ENCODE measurements at regions not wholly inside any gene's neighbourhood (a gene's known extent, or its start where the extent isn't known, plus 50 kb on each side); places are given as distances from the start of the nearest gene placed in this dataset.

DNA sequence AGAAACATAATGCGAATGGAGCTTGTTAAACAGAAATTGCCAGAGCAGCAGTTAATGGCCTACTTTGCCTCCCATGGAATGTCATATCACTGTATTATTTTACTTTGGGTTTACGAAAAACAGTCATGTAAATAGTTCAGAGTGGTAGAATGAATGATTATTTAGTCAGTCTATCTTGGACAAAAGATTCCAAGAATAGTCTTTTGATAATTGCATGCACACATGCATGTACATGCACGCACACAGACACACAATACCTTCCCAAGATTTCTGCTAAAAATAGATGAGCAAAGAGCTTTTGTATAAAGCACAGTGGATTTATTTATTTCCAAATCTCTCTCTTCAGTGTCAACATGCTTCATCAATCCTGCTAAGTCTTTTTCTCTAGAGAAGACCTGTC is 800.7 kb downstream of the DIPK2A start:
- no peak for DNase-seq (ENCODE audit: low spot score in 2 of 2)

DNA sequence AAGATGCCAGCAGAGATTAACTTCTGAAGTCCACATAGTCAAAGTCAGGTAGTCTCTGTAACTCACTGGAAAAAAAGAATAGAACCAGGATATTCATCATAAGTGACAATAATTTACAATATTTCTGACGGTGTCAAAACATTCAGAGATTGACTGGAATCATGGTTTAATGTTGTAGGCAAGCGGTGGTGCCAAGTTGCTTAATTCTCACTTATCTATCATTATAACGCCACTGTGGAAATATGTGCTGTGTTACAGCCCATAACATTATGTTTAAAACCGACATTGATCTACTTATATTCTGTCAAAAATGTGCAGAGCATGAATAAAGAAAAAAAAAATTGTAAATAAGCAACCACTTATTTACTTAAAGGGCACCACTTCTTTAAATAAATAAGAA is 801.7 kb downstream of the DIPK2A start:
- Histone ChIP-seq H3K27ac (no peak overlapping the region), H3K9me3 (no peaks in the 10 kb centered on the region), H3K4me3 (no peak overlapping the region), H3K4me1 (peaks cover 0 to 5% of the 10 kb centered on the region in 2 donors), H3K36me3 (no peaks in the 10 kb centered on the region), H3K27me3 (no peaks in the 10 kb centered on the region)
- intact Hi-C loops (cut with DNase I), result loop anchor here (5.0 kb wide), 1 partner anchor 876 kb away; no protein-coding TSS in a partner anchor
- DNase-seq (ENCODE audit: low spot score in 2 of 2), result no peak
- TF ChIP-seq, protein P1, sequence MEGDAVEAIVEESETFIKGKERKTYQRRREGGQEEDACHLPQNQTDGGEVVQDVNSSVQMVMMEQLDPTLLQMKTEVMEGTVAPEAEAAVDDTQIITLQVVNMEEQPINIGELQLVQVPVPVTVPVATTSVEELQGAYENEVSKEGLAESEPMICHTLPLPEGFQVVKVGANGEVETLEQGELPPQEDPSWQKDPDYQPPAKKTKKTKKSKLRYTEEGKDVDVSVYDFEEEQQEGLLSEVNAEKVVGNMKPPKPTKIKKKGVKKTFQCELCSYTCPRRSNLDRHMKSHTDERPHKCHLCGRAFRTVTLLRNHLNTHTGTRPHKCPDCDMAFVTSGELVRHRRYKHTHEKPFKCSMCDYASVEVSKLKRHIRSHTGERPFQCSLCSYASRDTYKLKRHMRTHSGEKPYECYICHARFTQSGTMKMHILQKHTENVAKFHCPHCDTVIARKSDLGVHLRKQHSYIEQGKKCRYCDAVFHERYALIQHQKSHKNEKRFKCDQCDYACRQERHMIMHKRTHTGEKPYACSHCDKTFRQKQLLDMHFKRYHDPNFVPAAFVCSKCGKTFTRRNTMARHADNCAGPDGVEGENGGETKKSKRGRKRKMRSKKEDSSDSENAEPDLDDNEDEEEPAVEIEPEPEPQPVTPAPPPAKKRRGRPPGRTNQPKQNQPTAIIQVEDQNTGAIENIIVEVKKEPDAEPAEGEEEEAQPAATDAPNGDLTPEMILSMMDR (IDR thresholded peaks at IDR 0.05), result no peak

More for the DNA sequence above, 800.7 kb downstream of the DIPK2A start:
- TF ChIP-seq, protein P1 (IDR thresholded peaks at IDR 0.05), result no peak
- Histone ChIP-seq H3K27ac (no peak overlapping the region), H3K9me3 (no peaks in the 10 kb centered on the region), H3K4me3 (no peak overlapping the region), H3K36me3 (no peaks in the 10 kb centered on the region), H3K4me1 (peaks cover 0 to 5% of the 10 kb centered on the region in 2 donors), H3K27me3 (no peaks in the 10 kb centered on the region)
- intact Hi-C loops (cut with DNase I), result loop anchor here (5.0 kb wide), 1 partner anchor 875 kb away; no protein-coding TSS in a partner anchor

DNA sequence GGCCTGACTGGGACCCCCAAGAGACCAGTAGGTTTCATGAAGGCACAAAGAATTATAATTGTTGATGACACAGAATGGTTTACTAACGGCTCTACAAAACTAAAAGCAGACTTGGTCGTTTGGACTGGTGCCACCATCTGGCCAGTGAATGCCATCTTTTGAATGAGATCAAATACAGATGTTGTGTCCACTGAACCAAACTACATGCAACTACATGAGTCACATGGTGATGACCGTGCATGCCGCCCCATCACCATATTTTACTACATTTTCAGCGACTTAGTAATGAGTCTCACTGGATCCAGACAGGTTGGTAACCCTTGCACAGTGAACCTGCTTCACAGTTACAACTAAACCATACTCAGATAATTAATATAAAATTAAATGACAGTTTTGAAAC is 803.3 kb downstream of the DIPK2A start:
- H3K27me3 ChIP-seq, result no peaks in the 10 kb centered on the region

GRCh38 chr3:144775551-144775950 is 803.9 kb downstream of the DIPK2A start:
- DNase-seq (ENCODE audit: low spot score in 2 of 2), result no peak
- TF ChIP-seq, protein P1 (IDR thresholded peaks at IDR 0.05), result no peak
- Histone ChIP-seq H3K27ac (no peak overlapping the region), H3K4me3 (no peak overlapping the region), H3K36me3 (no peaks in the 10 kb centered on the region), H3K9me3 (no peaks in the 10 kb centered on the region), H3K4me1 (peaks cover 0 to 5% of the 10 kb centered on the region in 2 donors), H3K27me3 (no peaks in the 10 kb centered on the region)
- intact Hi-C loops (cut with DNase I), result no loop called here

More for the DNA sequence above, 803.3 kb downstream of the DIPK2A start:
- Histone ChIP-seq H3K27ac (no peak overlapping the region), H3K9me3 (no peaks in the 10 kb centered on the region), H3K36me3 (no peaks in the 10 kb centered on the region), H3K4me3 (no peak overlapping the region), H3K4me1 (peaks cover 0 to 5% of the 10 kb centered on the region in 2 donors)
- no peak for DNase-seq (ENCODE audit: low spot score in 2 of 2)
- TF ChIP-seq, protein P1 (IDR thresholded peaks at IDR 0.05), result no peak
- intact Hi-C loops (cut with DNase I), result loop anchor here (5.0 kb wide), 1 partner anchor 878 kb away; no protein-coding TSS in a partner anchor

DNA sequence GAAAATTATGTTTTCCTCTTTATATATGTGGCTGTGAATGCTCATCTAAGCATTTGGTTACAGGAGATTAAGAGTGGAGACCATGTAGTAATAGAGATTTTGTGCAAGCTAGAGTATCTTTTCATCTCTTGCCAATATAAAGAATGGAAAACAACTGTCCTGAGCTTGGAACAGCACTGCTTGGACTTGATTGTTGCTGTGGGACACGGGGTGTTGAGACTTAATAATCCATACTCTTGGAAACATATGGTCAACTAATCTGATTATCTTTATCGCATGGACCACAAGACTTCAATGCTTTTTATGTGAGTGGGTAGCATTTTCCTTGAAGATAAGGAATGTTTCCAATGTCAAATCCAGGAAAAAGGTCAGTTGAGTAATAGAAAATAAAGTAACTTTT is 806.3 kb downstream of the DIPK2A start:
- intact Hi-C loops (cut with DNase I), result no loop called here
- Histone ChIP-seq H3K27me3 (no peaks in the 10 kb centered on the region), H3K36me3 (no peaks in the 10 kb centered on the region), H3K4me3 (no peak overlapping the region), H3K27ac (no peak overlapping the region), H3K4me1 (no peaks in the 10 kb centered on the region), H3K9me3 (no peaks in the 10 kb centered on the region)
- no peak for DNase-seq (ENCODE audit: low spot score in 2 of 2)
- TF ChIP-seq, protein P1 (IDR thresholded peaks at IDR 0.05), result no peak

DNA sequence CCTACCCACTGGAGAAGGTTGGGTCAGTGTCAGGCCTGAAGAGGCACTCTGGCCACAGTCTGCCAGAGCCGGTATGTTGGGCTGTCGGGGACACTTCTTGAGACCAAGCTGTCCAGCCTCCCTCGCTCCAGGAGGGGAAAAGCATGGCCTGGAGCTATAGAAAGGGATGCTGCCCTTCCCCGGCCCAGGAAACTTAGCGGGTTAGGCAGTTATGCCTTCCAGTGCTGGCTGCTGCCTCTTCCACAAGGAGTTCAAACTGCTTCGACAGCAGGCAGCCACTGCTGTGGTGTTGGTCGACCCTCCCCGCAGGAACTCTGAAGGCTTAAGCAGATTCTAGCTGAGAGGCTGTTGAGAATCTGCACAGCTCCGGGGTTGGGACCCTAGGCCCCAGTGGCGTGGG is 819.4 kb downstream of the DIPK2A start:
- intact Hi-C loops (cut with DNase I), result no loop called here
- Histone ChIP-seq H3K27ac (no peak overlapping the region), H3K27me3 (no peaks in the 10 kb centered on the region), H3K36me3 (no peaks in the 10 kb centered on the region), H3K4me1 (no peaks in the 10 kb centered on the region), H3K4me3 (no peak overlapping the region), H3K9me3 (peaks cover 0 to 4% of the 10 kb centered on the region in 2 donors)
- DNase-seq (ENCODE audit: low spot score in 2 of 2), result no peak
- TF ChIP-seq, protein P1 (IDR thresholded peaks at IDR 0.05), result no peak
